Occipital lobe (tissue), 1 donor: ENCODE measurements at regions not wholly inside any gene's neighbourhood (a gene's known extent, or its start where the extent isn't known, plus 50 kb on each side); places are given as distances from the start of the nearest gene placed in this dataset.
A peak's percentile ranks its signal among the peaks of the same experiment; 100 is the strongest.
"Not testable (repeated sequence)": the region's sequence is repeated elsewhere in the genome, so short reads cannot be mapped to it uniquely, and the experiment has no call there.

ENCODE experiments used
- DNase-seq: peaks from one replicate; lab custom pipeline; 2025; lab: John Stamatoyannopoulos, UW

GRCh38 chr6:159407211-159407780 is 238.1 kb downstream of the FNDC1 start:
- DNase-seq, result not testable (repeated sequence)

GRCh38 chr6:159404296-159404695 is 235.1 kb downstream of the FNDC1 start:
- DNase-seq, result no peak

- no peak for DNase-seq
Observed at GRCh38 chr6:159400826-159401225, 231.6 kb downstream of the FNDC1 start.

- no peak for DNase-seq
Observed at GRCh38 chr6:159399751-159400221, 230.6 kb downstream of the FNDC1 start.

- no peak for DNase-seq
Observed at GRCh38 chr6:159398633-159399032, 229.4 kb downstream of the FNDC1 start.

GRCh38 chr6:159397753-159398152 is 228.6 kb downstream of the FNDC1 start:
- DNase-seq, result no peak

- DNase-seq, result no peak
Observed at GRCh38 chr6:159395609-159396008, 226.4 kb downstream of the FNDC1 start.

- DNase-seq, result not testable (repeated sequence)
Observed at GRCh38 chr6:159392695-159393094, 223.5 kb downstream of the FNDC1 start.

GRCh38 chr6:159390381-159390780 is 221.2 kb downstream of the FNDC1 start:
- DNase-seq, result no peak

- no peak for DNase-seq
Observed at GRCh38 chr6:159389695-159390094, 220.5 kb downstream of the FNDC1 start.

GRCh38 chr6:159380114-159380513 is 210.9 kb downstream of the FNDC1 start:
- DNase-seq, result no peak

GRCh38 chr6:159378411-159379328 is 209.5 kb downstream of the FNDC1 start:
- no peak for DNase-seq

- DNase-seq, result no peak
Observed at GRCh38 chr6:159376516-159377158, 207.4 kb downstream of the FNDC1 start.

- no peak for DNase-seq
Observed at GRCh38 chr6:159375014-159375413, 205.8 kb downstream of the FNDC1 start.

GRCh38 chr6:159373670-159374069 is 204.5 kb downstream of the FNDC1 start:
- no peak for DNase-seq

- DNase-seq, result no peak
Observed at GRCh38 chr6:159372333-159372732, 203.1 kb downstream of the FNDC1 start.

GRCh38 chr6:159360306-159360705 is 191.1 kb downstream of the FNDC1 start:
- DNase-seq, result no peak

- peak; percentile 24 for DNase-seq
Observed at GRCh38 chr6:159359581-159360297, 190.5 kb downstream of the FNDC1 start.

- DNase-seq, result no peak
Observed at GRCh38 chr6:159358562-159358961, 189.4 kb downstream of the FNDC1 start.

- DNase-seq, result no peak
Observed at GRCh38 chr6:159357211-159357915, 188.2 kb downstream of the FNDC1 start.

GRCh38 chr6:159353193-159353592 is 184.0 kb downstream of the FNDC1 start:
- no peak for DNase-seq
